ENCODE measurements at regions not wholly inside any gene's neighbourhood (a gene's known extent, or its start where the extent isn't known, plus 50 kb on each side); places are given as distances from the start of the nearest gene placed in this dataset.

DNA sequence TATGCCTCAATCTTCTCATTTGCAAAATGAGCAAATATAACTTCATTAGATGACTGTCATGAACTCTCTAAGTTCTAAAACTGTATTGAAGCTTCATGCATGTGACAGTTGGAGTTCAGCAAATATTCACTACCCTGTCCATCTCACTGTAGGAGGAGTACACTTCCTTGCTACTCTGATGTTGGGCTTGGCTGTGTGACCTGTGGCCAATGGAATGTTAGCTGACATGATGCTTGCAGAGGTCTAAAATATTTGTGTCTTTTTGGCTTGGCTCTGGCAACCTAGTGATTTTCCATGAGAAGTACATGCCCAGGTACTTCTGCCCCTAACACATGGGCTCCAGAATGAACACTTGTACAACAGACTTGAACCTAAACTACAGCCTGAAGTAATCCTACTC, 203.1 kb upstream of the ANKH start:
- H3K36me3 ChIP-seq (ENCODE audit: control insufficient read depth, insufficient read depth, low read length): no peaks in the 10 kb centered on the region
- H3K4me3 ChIP-seq (ENCODE audit: low read length): no peak overlapping the region
- no peaks in the 10 kb centered on the region for H3K27me3 ChIP-seq (ENCODE audit: control insufficient read depth, insufficient read depth, low read length)
- no peak for DNase-seq
- no peak overlapping the region for H3K27ac ChIP-seq (ENCODE audit: low read length)
- H3K9me3 ChIP-seq (ENCODE audit: control insufficient read depth, low read depth, low read length): no peaks in the 10 kb centered on the region
- no peaks in the 10 kb centered on the region for H3K4me1 ChIP-seq (ENCODE audit: control insufficient read depth, insufficient read depth, low read length)

DNA sequence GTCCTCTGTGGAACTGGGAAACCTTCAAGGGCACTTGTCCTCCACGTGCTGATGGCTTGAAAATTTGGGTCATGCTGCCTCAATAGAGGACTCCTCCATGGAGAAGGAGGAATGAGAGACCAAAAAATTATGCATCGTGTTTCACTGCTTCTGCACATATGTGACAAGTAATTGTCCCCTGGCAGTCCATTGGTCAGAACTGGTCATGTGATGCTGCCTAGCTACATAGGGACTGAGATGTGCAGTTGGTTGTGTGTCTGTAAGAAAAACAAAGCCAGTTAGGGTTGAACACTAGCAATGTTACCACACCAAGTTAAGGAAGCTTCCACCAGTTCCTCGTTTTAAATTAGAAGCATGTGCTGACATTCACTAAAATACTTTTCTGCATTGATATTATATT, 201.9 kb upstream of the ANKH start:
- no peaks in the 10 kb centered on the region for H3K36me3 ChIP-seq (ENCODE audit: control insufficient read depth, insufficient read depth, low read length)
- H3K27me3 ChIP-seq (ENCODE audit: control insufficient read depth, insufficient read depth, low read length): no peaks in the 10 kb centered on the region
- H3K4me1 ChIP-seq (ENCODE audit: control insufficient read depth, insufficient read depth, low read length): no peaks in the 10 kb centered on the region
- WGBS (ENCODE audit: insufficient coverage, low lambda C conversion rate): no CpG with 5 or more reads among the region's 3 CpGs
- no peak overlapping the region for H3K4me3 ChIP-seq (ENCODE audit: low read length)
- no peak overlapping the region for H3K27ac ChIP-seq (ENCODE audit: low read length)
- no peaks in the 10 kb centered on the region for H3K9me3 ChIP-seq (ENCODE audit: control insufficient read depth, low read depth, low read length)
- no peak for DNase-seq

DNA sequence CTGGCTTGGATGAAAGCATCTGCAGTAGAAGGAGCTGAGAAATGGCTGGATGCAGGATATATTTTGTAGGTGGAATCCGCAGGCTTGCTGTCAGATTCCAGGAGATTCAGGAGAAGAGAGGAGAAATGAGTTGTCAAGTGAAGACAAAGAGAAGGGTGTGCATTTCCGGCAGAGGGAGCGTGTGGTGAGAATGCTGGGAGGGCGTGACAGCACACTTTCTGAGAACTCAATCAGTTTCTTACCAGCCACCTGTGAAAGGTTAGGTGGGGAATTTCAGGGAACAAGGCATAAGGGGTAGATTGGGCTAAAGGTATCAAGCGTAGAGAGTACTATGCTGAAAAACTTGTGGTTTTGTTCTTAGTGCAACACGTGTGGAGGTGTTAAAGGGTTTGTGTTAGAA, 199.3 kb upstream of the ANKH start:
- Histone ChIP-seq H3K4me1 (ENCODE audit: control insufficient read depth, insufficient read depth, low read length) (no peaks in the 10 kb centered on the region), H3K27me3 (ENCODE audit: control insufficient read depth, insufficient read depth, low read length) (no peaks in the 10 kb centered on the region), H3K36me3 (ENCODE audit: control insufficient read depth, insufficient read depth, low read length) (no peaks in the 10 kb centered on the region), H3K4me3 (ENCODE audit: low read length) (no peak overlapping the region), H3K9me3 (ENCODE audit: control insufficient read depth, low read depth, low read length) (no peaks in the 10 kb centered on the region), H3K27ac (ENCODE audit: low read length) (no peak overlapping the region)
- DNase-seq: no peak
- WGBS (ENCODE audit: insufficient coverage, low lambda C conversion rate): 87% methylated on average over 4 of the region's 6 CpGs

DNA sequence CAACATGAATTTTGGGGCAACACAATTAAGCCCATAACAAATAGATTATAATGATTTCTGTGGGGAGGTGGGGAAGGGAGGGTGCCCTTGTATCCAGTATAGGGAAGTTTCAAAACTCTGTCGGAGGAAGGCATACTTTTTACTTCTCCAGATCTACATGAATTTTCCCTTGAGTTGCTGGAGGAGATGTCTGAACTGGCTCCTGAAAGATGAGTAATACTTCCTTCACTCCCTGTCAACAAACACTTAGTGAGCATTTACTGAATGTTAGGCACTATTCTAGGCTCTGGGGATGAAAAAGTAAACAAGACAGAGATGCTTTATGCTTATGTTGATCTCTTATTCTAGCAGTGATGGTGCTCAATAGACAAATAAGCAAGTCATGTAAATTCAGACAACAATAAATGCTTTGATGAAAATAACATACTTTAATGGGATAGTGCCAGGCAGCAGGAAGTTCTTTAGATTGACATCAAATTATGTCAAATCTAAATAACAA, 197.9 kb upstream of the ANKH start:
- no peaks in the 10 kb centered on the region for H3K4me1 ChIP-seq (ENCODE audit: control insufficient read depth, insufficient read depth, low read length)
- H3K4me3 ChIP-seq (ENCODE audit: low read length): no peak overlapping the region
- no peaks in the 10 kb centered on the region for H3K36me3 ChIP-seq (ENCODE audit: control insufficient read depth, insufficient read depth, low read length)
- no peaks in the 10 kb centered on the region for H3K9me3 ChIP-seq (ENCODE audit: control insufficient read depth, low read depth, low read length)
- H3K27me3 ChIP-seq (ENCODE audit: control insufficient read depth, insufficient read depth, low read length): no peaks in the 10 kb centered on the region
- 100% methylated on average over 1 of the region's 1 CpG for WGBS (ENCODE audit: insufficient coverage, low lambda C conversion rate)
- DNase-seq: no peak
- no peak overlapping the region for H3K27ac ChIP-seq (ENCODE audit: low read length)

DNA sequence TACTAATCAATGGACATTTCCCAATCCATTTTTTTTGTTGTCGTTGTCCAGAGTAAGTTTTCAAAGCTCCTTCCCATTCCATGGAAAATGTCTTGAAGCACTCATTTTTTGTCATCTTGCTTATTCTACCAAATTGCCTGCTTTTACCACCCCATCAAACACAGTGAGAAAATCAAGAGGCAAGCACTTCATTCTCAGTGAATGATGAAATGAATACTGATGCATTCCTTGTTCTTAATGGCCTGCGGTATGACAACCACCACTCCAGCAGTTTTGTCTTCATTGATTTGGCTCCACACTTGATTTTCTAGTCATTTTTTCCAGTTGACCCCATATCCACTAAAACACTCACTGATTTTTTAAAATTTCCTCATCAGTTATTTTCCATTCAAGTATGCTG, 193.5 kb upstream of the ANKH start:
- no peaks in the 10 kb centered on the region for H3K36me3 ChIP-seq (ENCODE audit: control insufficient read depth, insufficient read depth, low read length)
- DNase-seq: no peak
- H3K9me3 ChIP-seq (ENCODE audit: control insufficient read depth, low read depth, low read length): no peaks in the 10 kb centered on the region
- no peak overlapping the region for H3K4me3 ChIP-seq (ENCODE audit: low read length)
- no peaks in the 10 kb centered on the region for H3K4me1 ChIP-seq (ENCODE audit: control insufficient read depth, insufficient read depth, low read length)
- H3K27me3 ChIP-seq (ENCODE audit: control insufficient read depth, insufficient read depth, low read length): no peaks in the 10 kb centered on the region
- no peak overlapping the region for H3K27ac ChIP-seq (ENCODE audit: low read length)
- WGBS (ENCODE audit: insufficient coverage, low lambda C conversion rate): 91% methylated on average over 1 of the region's 2 CpGs

DNA sequence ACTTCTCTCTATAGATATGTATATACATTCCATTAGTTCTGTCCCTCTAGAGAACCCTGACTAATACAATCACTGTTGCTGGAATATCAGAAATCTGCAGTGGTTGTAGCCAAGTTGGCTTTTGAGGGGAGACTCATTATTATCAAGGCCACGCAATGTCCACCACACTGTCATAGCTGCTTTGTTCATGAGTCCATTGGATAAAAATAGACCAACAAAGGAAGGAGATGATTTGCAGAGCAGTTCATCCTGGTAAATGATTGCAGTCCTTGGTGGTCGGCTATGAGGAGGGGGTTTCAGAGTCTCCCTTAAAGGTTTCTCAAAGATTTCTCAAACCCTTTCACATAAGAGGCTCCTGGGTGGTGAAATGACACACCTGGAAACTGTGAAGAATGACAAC, 192.8 kb upstream of the ANKH start:
- no peak overlapping the region for H3K27ac ChIP-seq (ENCODE audit: low read length)
- no peak overlapping the region for H3K4me3 ChIP-seq (ENCODE audit: low read length)
- no peaks in the 10 kb centered on the region for H3K4me1 ChIP-seq (ENCODE audit: control insufficient read depth, insufficient read depth, low read length)
- no peak for DNase-seq
- H3K36me3 ChIP-seq (ENCODE audit: control insufficient read depth, insufficient read depth, low read length): no peaks in the 10 kb centered on the region
- WGBS (ENCODE audit: insufficient coverage, low lambda C conversion rate): no CpG with 5 or more reads among the region's 2 CpGs
- no peaks in the 10 kb centered on the region for H3K9me3 ChIP-seq (ENCODE audit: control insufficient read depth, low read depth, low read length)
- no peaks in the 10 kb centered on the region for H3K27me3 ChIP-seq (ENCODE audit: control insufficient read depth, insufficient read depth, low read length)

DNA sequence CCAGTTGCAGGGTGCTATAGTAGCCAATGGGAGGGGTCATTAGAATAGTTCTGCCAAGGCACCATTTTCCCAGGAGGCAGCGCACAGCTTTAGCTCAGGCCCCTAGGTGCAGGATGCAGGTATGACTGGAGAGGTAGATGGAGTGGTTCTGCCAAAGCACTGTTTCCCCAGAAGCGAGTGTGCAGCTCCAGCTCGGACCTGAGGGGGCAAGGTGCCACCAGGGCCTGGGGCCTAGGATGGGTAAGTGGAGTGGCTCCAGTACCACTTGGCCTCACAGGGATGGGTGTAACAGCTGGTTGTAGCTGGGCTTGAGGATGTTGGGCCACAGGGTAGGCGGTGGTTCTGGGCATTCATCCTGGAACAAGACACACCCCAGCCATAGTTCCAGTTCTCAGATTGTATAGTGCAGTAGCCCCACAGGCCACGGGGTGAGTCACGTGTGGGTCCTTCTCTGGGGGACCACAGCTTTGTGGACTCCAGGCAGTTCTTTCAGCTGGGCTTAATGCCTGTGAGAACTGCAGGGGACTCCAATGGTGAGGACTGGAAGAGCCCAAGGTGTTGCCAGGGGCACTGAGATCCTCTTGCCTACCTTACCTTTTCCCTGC, 185.5 kb upstream of the ANKH start:
- Histone ChIP-seq H3K36me3 (ENCODE audit: control insufficient read depth, insufficient read depth, low read length) (no peaks in the 10 kb centered on the region), H3K4me1 (ENCODE audit: control insufficient read depth, insufficient read depth, low read length) (no peaks in the 10 kb centered on the region), H3K4me3 (ENCODE audit: low read length) (no peak overlapping the region), H3K27ac (ENCODE audit: low read length) (no peak overlapping the region), H3K27me3 (ENCODE audit: control insufficient read depth, insufficient read depth, low read length) (no peaks in the 10 kb centered on the region), H3K9me3 (ENCODE audit: control insufficient read depth, low read depth, low read length) (no peaks in the 10 kb centered on the region)
- no peak for DNase-seq
- WGBS (ENCODE audit: insufficient coverage, low lambda C conversion rate): no CpG with 5 or more reads among the region's 6 CpGs

DNA sequence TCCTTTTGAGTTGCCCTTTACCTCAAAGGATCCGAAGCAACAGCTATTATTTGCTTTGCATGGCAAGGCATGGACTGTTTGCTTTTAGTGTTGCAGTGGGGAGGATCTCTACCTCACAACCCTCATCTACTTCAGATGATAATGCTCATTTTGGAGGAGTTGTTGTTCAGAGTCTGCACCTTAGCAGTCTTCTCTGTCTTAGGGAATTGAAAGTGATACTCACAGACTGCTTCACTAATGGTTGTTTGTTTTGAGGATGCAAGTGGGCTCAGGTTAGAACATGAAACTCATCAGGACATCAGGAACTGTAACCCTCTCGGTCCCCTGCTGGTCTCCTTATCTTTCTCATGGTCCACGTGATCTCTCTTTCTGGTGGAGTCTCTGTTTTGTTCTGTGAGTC, 172.9 kb upstream of the ANKH start:
- Histone ChIP-seq H3K27ac (ENCODE audit: low read length) (no peak overlapping the region), H3K27me3 (ENCODE audit: control insufficient read depth, insufficient read depth, low read length) (no peaks in the 10 kb centered on the region), H3K4me1 (ENCODE audit: control insufficient read depth, insufficient read depth, low read length) (no peaks in the 10 kb centered on the region), H3K36me3 (ENCODE audit: control insufficient read depth, insufficient read depth, low read length) (no peaks in the 10 kb centered on the region), H3K9me3 (ENCODE audit: control insufficient read depth, low read depth, low read length) (no peaks in the 10 kb centered on the region), H3K4me3 (ENCODE audit: low read length) (no peak overlapping the region)
- DNase-seq: no peak
- no CpG with 5 or more reads among the region's 3 CpGs for WGBS (ENCODE audit: insufficient coverage, low lambda C conversion rate)

DNA sequence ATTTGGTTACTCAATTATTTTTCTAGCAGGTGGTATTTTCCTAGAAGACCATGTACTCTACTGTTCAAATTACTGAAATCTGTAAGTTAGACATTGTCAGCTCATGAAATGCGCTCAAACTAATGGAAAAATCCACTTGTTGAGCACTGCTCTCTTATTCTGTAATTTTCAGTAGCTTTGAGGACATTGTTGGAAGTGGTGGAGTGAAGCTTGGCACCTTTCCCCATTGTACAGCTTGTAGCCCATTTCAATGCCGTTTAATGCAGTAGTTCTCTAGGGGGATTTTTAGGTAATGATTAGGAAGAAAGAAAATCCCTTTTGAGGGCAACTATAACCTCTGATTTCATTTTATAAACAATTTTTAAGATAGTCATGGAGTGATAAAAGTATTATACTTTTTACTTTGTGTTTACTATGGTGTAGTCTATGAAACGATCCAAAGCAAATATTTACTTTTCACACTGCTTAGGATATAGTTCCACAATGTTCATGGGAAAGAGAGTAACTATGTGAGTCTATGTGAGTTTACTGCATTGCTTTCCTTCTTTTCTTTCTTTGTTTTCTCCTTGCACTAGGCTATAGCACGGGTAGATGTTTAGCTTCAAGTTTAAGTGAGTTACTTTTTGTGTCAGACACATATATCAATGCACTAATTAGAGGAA, 165.8 kb upstream of the ANKH start:
- no peak for DNase-seq
- no peaks in the 10 kb centered on the region for H3K27me3 ChIP-seq (ENCODE audit: control insufficient read depth, insufficient read depth, low read length)
- H3K27ac ChIP-seq (ENCODE audit: low read length): no peak overlapping the region
- H3K9me3 ChIP-seq (ENCODE audit: control insufficient read depth, low read depth, low read length): no peaks in the 10 kb centered on the region
- no peaks in the 10 kb centered on the region for H3K4me1 ChIP-seq (ENCODE audit: control insufficient read depth, insufficient read depth, low read length)
- no peak overlapping the region for H3K4me3 ChIP-seq (ENCODE audit: low read length)
- H3K36me3 ChIP-seq (ENCODE audit: control insufficient read depth, insufficient read depth, low read length): no peaks in the 10 kb centered on the region
- 45% methylated on average over 2 of the region's 4 CpGs for WGBS (ENCODE audit: insufficient coverage, low lambda C conversion rate)

DNA sequence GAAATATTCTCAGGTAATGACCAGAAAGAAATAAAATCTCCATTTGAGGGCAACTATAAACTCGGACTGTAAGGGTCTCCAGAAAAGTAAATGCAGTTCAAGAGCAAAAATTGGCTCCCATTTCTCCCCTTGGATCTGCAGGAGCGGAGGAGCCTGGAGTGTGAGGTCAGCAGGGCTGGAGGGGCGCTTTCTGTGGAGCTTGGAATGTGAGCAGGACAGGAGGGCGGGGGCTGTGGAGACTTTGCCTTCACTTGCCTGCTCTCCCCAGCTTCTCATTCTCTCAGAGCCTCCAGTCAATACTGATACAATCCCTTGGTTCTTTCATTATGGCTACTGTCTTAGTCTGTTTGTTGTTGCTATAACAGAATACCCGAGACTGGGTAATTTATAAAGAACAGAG, 162.8 kb upstream of the ANKH start:
- H3K4me1 ChIP-seq (ENCODE audit: control insufficient read depth, insufficient read depth, low read length): no peaks in the 10 kb centered on the region
- no peak for DNase-seq
- H3K36me3 ChIP-seq (ENCODE audit: control insufficient read depth, insufficient read depth, low read length): no peaks in the 10 kb centered on the region
- H3K27ac ChIP-seq (ENCODE audit: low read length): no peak overlapping the region
- no peaks in the 10 kb centered on the region for H3K9me3 ChIP-seq (ENCODE audit: control insufficient read depth, low read depth, low read length)
- WGBS (ENCODE audit: insufficient coverage, low lambda C conversion rate): 80% methylated on average over 1 of the region's 5 CpGs
- no peak overlapping the region for H3K4me3 ChIP-seq (ENCODE audit: low read length)
- peaks cover 6% of the 10 kb centered on the region for H3K27me3 ChIP-seq (ENCODE audit: control insufficient read depth, insufficient read depth, low read length)

DNA sequence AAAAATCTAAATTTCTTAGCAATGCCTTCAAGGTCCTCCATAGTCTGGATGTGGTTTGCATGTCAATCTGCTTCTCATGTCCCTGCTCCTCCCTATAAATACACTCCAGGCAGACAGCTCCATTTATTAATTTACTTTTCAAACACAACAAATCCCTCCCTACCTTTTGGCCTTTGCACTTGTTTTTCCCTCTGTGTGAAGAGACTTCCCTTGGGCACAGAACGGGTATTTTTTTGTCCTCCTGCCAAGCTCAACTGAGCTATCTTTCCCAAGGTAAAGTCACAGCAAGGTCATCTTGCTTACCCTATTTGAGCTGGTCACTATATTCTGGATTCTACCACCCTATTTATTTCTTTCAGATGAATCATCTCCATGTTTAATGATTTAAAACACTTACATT, 159.6 kb upstream of the ANKH start:
- H3K4me3 ChIP-seq (ENCODE audit: low read length): no peak overlapping the region
- no CpG with 5 or more reads among the region's 1 CpG for WGBS (ENCODE audit: insufficient coverage, low lambda C conversion rate)
- no peak overlapping the region for H3K27ac ChIP-seq (ENCODE audit: low read length)
- peaks cover 11% of the 10 kb centered on the region for H3K27me3 ChIP-seq (ENCODE audit: control insufficient read depth, insufficient read depth, low read length)
- no peaks in the 10 kb centered on the region for H3K9me3 ChIP-seq (ENCODE audit: control insufficient read depth, low read depth, low read length)
- no peak for DNase-seq
- no peaks in the 10 kb centered on the region for H3K4me1 ChIP-seq (ENCODE audit: control insufficient read depth, insufficient read depth, low read length)
- no peaks in the 10 kb centered on the region for H3K36me3 ChIP-seq (ENCODE audit: control insufficient read depth, insufficient read depth, low read length)
